ENCODE measurements at regions not wholly inside any gene's neighbourhood (a gene's known extent, or its start where the extent isn't known, plus 50 kb on each side); places are given as distances from the start of the nearest gene placed in this dataset.

- in situ Hi-C loops (cut with MboI; ENCODE audit: low sequenced_read_pairs), result loop anchor here (25.0 kb wide), 2 partner anchors 297 to 478 kb away; no protein-coding TSS in a partner anchor
Observed at GRCh38 chr11:31865606-31866300, 54.6 kb upstream of the PAX6 start.

GRCh38 chr11:31863170-31863832, 52.2 kb upstream of the PAX6 start:
- in situ Hi-C loops (cut with MboI; ENCODE audit: low sequenced_read_pairs), result loop anchor here (25.0 kb wide), 2 partner anchors 299 to 476 kb away; no protein-coding TSS in a partner anchor

DNA sequence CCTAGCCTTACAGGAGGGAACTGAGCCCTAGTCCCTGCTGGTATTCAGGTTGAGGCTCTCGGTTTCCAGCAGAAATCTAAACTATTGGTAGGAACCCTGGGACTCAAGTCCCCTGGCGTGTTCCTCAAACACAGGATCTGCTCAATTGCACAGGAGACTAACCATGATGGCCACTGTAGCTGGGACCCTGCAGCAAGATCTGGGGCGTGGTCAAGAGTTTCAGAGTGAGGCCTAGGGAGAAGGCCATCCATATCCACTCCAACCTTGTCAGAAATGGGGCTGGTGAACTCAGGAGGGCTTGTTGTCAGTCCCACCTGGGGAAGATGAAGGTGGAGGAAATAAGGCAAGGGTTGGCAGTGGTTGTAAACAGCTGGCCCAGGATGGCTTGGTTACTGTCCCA, 49.9 kb upstream of the PAX6 start:
- in situ Hi-C loops (cut with MboI; ENCODE audit: low sequenced_read_pairs), result loop anchor here (25.0 kb wide), 2 partner anchors 301 to 474 kb away; no protein-coding TSS in a partner anchor
